Breast epithelium (tissue), 3 donors: ENCODE measurements at regions not wholly inside any gene's neighbourhood (a gene's known extent, or its start where the extent isn't known, plus 50 kb on each side); places are given as distances from the start of the nearest gene placed in this dataset.

ENCODE experiments used
- POLR2A ChIP-seq: fragments of 450-650 bp; IDR thresholded peaks from one replicate; pipeline ENCODE4 v1.6.1; 2016; ENCODE audit warnings: antibody characterized with exemption, mild to moderate bottlenecking, moderate library complexity
- TF ChIP-seq, protein P1 (sequence below), 3 donors: fragments of 450-650 bp; IDR thresholded peaks; one replicate each; pipeline ENCODE4 v1.5.1; 2016 to 2017; ENCODE audit warnings: antibody characterized with exemption in 3 of 3, mild to moderate bottlenecking in 3 of 3, moderate library complexity in 3 of 3

DNA sequence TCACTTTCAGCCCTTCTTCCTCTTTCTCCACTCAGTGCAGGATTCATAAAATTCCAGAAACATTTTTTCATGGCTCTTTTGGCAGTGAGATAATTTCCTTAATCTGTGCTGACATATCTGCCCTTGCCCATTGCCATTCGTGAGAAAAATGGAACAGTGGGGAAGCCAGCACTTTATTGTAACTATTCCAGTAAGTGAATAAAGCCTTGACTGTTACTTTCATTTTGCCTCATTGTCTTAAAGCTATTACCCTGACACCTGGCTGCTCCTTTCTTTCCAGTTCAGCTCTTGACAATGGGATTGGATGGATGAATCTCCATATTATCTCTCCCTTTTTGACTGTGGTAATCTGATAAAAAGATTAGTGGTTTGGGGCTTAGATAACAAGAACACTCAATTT lies 1068.1 kb upstream of the PCDH20 start:
- no peak for TF ChIP-seq POLR2A
- TF ChIP-seq, protein P1, sequence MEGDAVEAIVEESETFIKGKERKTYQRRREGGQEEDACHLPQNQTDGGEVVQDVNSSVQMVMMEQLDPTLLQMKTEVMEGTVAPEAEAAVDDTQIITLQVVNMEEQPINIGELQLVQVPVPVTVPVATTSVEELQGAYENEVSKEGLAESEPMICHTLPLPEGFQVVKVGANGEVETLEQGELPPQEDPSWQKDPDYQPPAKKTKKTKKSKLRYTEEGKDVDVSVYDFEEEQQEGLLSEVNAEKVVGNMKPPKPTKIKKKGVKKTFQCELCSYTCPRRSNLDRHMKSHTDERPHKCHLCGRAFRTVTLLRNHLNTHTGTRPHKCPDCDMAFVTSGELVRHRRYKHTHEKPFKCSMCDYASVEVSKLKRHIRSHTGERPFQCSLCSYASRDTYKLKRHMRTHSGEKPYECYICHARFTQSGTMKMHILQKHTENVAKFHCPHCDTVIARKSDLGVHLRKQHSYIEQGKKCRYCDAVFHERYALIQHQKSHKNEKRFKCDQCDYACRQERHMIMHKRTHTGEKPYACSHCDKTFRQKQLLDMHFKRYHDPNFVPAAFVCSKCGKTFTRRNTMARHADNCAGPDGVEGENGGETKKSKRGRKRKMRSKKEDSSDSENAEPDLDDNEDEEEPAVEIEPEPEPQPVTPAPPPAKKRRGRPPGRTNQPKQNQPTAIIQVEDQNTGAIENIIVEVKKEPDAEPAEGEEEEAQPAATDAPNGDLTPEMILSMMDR (IDR thresholded peaks at IDR 0.05), result no peak
